ENCODE measurements at regions not wholly inside any gene's neighbourhood (a gene's known extent, or its start where the extent isn't known, plus 50 kb on each side); places are given as distances from the start of the nearest gene placed in this dataset.

- ChIA-PET CTCF (no interaction called here), POLR2A (no interaction called here)
- Histone ChIP-seq H3K79me2 (ENCODE audit: insufficient read depth) (no peaks in the 10 kb centered on the region), H3K36me3 (replicated peaks in 1 of 2; ENCODE audit: control insufficient read depth in 1 of 2, insufficient read depth in 2 of 2, low read length in 1 of 2) (no peaks in the 10 kb centered on the region), H3K9me2 (no peaks in the 10 kb centered on the region), H3K4me3 (ENCODE audit: low read depth in 2 of 2, low read length in 1 of 2) (no peak overlapping the region), H3K9ac (no peak overlapping the region), H4K20me1 (ENCODE audit: insufficient read depth) (no peaks in the 10 kb centered on the region), H3K27me3 (ENCODE audit: insufficient read depth) (no peaks in the 10 kb centered on the region; the same call in 1 of the 2 replicates), H3K4me2 (no peak overlapping the region), H3K9me3 (no peaks in the 10 kb centered on the region), H3K4me1 (ENCODE audit: control insufficient read depth in 1 of 2, insufficient read depth in 2 of 2, low read depth in 1 of 2, low read length in 1 of 2) (no peaks in the 10 kb centered on the region), H2AFZ (ENCODE audit: low read depth) (no peak overlapping the region), H3F3A (replicated peaks; ENCODE audit: insufficient read depth) (no peaks in the 10 kb centered on the region), H3K27ac (ENCODE audit: low read depth in 2 of 2, low read length in 1 of 2) (no peak overlapping the region)
- no peak for DNase-seq
- no peak for TF ChIP-seq JUND (IDR thresholded peaks at IDR 0.05)
- TF ChIP-seq RAD21 (IDR thresholded peaks at IDR 0.05; ENCODE audit: low read length): no peak
- no peak for TF ChIP-seq RFX5 (IDR thresholded peaks at IDR 0.05; ENCODE audit: low read length)
- no peak for TF ChIP-seq MAX (IDR thresholded peaks at IDR 0.05; ENCODE audit: low read depth)
- no peak for TF ChIP-seq NRF1 (IDR thresholded peaks at IDR 0.05; ENCODE audit: low read depth, low read length)
- no peak for TF ChIP-seq CHD2 (IDR thresholded peaks at IDR 0.05; ENCODE audit: low read length, partially characterized antibody)
- TF ChIP-seq EP300 (IDR thresholded peaks at IDR 0.05; ENCODE audit: borderline replicate concordance in 1 of 2, low read depth in 1 of 2, low read length in 1 of 2): no peak
- TF ChIP-seq USF2 (IDR thresholded peaks at IDR 0.05; ENCODE audit: borderline replicate concordance, low read depth, low read length): no peak
- no peak for TF ChIP-seq TCF12 (IDR thresholded peaks at IDR 0.05)
- no peak for TF ChIP-seq TEAD4 (IDR thresholded peaks at IDR 0.05; ENCODE audit: borderline replicate concordance, insufficient read depth)
- TF ChIP-seq, protein P1, sequence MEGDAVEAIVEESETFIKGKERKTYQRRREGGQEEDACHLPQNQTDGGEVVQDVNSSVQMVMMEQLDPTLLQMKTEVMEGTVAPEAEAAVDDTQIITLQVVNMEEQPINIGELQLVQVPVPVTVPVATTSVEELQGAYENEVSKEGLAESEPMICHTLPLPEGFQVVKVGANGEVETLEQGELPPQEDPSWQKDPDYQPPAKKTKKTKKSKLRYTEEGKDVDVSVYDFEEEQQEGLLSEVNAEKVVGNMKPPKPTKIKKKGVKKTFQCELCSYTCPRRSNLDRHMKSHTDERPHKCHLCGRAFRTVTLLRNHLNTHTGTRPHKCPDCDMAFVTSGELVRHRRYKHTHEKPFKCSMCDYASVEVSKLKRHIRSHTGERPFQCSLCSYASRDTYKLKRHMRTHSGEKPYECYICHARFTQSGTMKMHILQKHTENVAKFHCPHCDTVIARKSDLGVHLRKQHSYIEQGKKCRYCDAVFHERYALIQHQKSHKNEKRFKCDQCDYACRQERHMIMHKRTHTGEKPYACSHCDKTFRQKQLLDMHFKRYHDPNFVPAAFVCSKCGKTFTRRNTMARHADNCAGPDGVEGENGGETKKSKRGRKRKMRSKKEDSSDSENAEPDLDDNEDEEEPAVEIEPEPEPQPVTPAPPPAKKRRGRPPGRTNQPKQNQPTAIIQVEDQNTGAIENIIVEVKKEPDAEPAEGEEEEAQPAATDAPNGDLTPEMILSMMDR (IDR thresholded peaks at IDR 0.05): no peak
- no peak for TF ChIP-seq TAF1 (IDR thresholded peaks at IDR 0.05; ENCODE audit: borderline replicate concordance, low read depth, low read length)
- TF ChIP-seq GATA2 (CRISPR knock-in tag; IDR thresholded peaks at IDR 0.05): no peak
- TF ChIP-seq NFIC (IDR thresholded peaks at IDR 0.05; ENCODE audit: borderline replicate concordance): no peak
- TF ChIP-seq ELF1 (IDR thresholded peaks at IDR 0.05): no peak
- no peak for TF ChIP-seq SMC3 (IDR thresholded peaks at IDR 0.05; ENCODE audit: low read depth, low read length)
- TF ChIP-seq ZBTB33 (IDR thresholded peaks at IDR 0.05; ENCODE audit: borderline replicate concordance, low read depth): no peak
- TF ChIP-seq GABPA (IDR thresholded peaks at IDR 0.05; ENCODE audit: low read depth): no peak
- no peak for TF ChIP-seq YY1 (IDR thresholded peaks at IDR 0.05; ENCODE audit: low read depth)
These were observed 184.5 kb upstream of the TCF21 start for GRCh38 chr6:133704371-133704770.
